ENCODE measurements at regions not wholly inside any gene's neighbourhood (a gene's known extent, or its start where the extent isn't known, plus 50 kb on each side); places are given as distances from the start of the nearest gene placed in this dataset.

GRCh38 chr3:78293284-78293683 lies 1253.4 kb downstream of the ROBO2 start:
- Histone ChIP-seq H3K27ac (ENCODE audit: insufficient read length, low read depth, low read length) (no peak overlapping the region), H3K79me2 (ENCODE audit: insufficient read depth, low read length) (no peaks in the 10 kb centered on the region), H3K27me3 (ENCODE audit: insufficient read depth, low read length) (no peaks in the 10 kb centered on the region), H2BK20ac (ENCODE audit: low read depth, low read length, poor library complexity, severe bottlenecking) (no peak overlapping the region), H2BK5ac (ENCODE audit: insufficient read length, low read length) (no peak overlapping the region), H4K5ac (ENCODE audit: insufficient read length, low read depth, low read length) (no peak overlapping the region), H4K91ac (ENCODE audit: insufficient read length, low read depth, low read length) (no peak overlapping the region), H4K8ac (replicated peaks; ENCODE audit: insufficient read length, low read depth, low read length) (no peak overlapping the region), H2BK120ac (ENCODE audit: low read depth, low read length, poor library complexity, severe bottlenecking) (no peak overlapping the region), H3K18ac (ENCODE audit: insufficient read length, low read depth, low read length) (no peak overlapping the region), H2AK5ac (ENCODE audit: insufficient read length, low read length) (no peak overlapping the region), H4K20me1 (ENCODE audit: control insufficient read depth, insufficient read depth, insufficient read length) (no peaks in the 10 kb centered on the region), H3K14ac (ENCODE audit: insufficient read depth, low read length) (no peak overlapping the region), H2BK15ac (ENCODE audit: low read depth, low read length) (no peak overlapping the region), H3K79me1 (ENCODE audit: insufficient read depth, low read depth, low read length, poor library complexity, severe bottlenecking) (no peaks in the 10 kb centered on the region), H3K9ac (ENCODE audit: extremely low read depth, insufficient read length, low read length) (no peak overlapping the region), H3K4me1 (ENCODE audit: insufficient read depth, low read length) (peaks cover 3% of the 10 kb centered on the region; the same call in 1 of the 2 replicates), H3K4me2 (ENCODE audit: insufficient read depth, insufficient read length, low read length) (no peak overlapping the region), H3K56ac (ENCODE audit: insufficient read length, low read depth, low read length) (no peak overlapping the region), H3K9me3 (ENCODE audit: control insufficient read depth, low read depth, low read length) (no peaks in the 10 kb centered on the region), H3K23ac (ENCODE audit: insufficient read length, low read depth, low read length) (no peak overlapping the region), H2BK12ac (ENCODE audit: insufficient read length, low read depth, low read length) (no peak overlapping the region), H2AFZ (ENCODE audit: low read length) (no peak overlapping the region), H3K4ac (ENCODE audit: low read depth, low read length) (no peak overlapping the region), H3K23me2 (ENCODE audit: insufficient read length, low read depth, low read length, poor library complexity, severe bottlenecking) (no peaks in the 10 kb centered on the region), H3T11ph (ENCODE audit: low read length) (no peak overlapping the region)
- Mint-ChIP-seq H3K27ac (no peak overlapping the region), H3K36me3 (ENCODE audit: insufficient read depth in 1 of 3, low read depth in 3 of 3) (no peaks in the 10 kb centered on the region; a peak in 1 of 7 replicates), H3K4me3 (no peak overlapping the region), H3K9me3 (0 out of 5 replicates have a peak, but pooled peaks cover 0 to 3% of the 10 kb centered on the region in 2 experiments), H3K27me3 (ENCODE audit: low read depth) (no peaks in the 10 kb centered on the region), H3K4me1 (peaks cover 4 to 6% of the 10 kb centered on the region in 2 experiments)
- WGBS (ENCODE audit: extremely low coverage, insufficient read length, low lambda C conversion rate): no CpG with 5 or more reads among the region's 3 CpGs
- no peak for DNase-seq
- TF ChIP-seq, protein P1, sequence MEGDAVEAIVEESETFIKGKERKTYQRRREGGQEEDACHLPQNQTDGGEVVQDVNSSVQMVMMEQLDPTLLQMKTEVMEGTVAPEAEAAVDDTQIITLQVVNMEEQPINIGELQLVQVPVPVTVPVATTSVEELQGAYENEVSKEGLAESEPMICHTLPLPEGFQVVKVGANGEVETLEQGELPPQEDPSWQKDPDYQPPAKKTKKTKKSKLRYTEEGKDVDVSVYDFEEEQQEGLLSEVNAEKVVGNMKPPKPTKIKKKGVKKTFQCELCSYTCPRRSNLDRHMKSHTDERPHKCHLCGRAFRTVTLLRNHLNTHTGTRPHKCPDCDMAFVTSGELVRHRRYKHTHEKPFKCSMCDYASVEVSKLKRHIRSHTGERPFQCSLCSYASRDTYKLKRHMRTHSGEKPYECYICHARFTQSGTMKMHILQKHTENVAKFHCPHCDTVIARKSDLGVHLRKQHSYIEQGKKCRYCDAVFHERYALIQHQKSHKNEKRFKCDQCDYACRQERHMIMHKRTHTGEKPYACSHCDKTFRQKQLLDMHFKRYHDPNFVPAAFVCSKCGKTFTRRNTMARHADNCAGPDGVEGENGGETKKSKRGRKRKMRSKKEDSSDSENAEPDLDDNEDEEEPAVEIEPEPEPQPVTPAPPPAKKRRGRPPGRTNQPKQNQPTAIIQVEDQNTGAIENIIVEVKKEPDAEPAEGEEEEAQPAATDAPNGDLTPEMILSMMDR (conservative IDR thresholded peaks at IDR 0.05): no peak
